Thoracic aorta (tissue), 2 donors: ENCODE measurements at regions not wholly inside any gene's neighbourhood (a gene's known extent, or its start where the extent isn't known, plus 50 kb on each side); places are given as distances from the start of the nearest gene placed in this dataset.

ENCODE experiments used
- ATAC-seq: fragments of 150-250 bp; one replicate; pipeline ENCODE4 v1.8.0; 2017; ENCODE audit warnings: low read depth; ENCODE audit not compliant: insufficient number of reproducible peaks, low FRiP score
- DNase-seq: peaks from one replicate; pipeline ENCODE4 v3.0.0-alpha.2; 2020; ENCODE audit warnings: low spot score
- H3K27ac ChIP-seq, 2 donors: fragments of 200-600 bp; sonication (generic); 1 replicate in 1 of 2; 2 replicates in 1 of 2; pipeline ENCODE4 v1.5.1; 2016; ENCODE audit warnings: mild to moderate bottlenecking in 2 of 2, moderate library complexity in 2 of 2
- H3K27me3 ChIP-seq: fragments of 200-600 bp; sonication (generic); replicated peaks from 2 replicates; pipeline ENCODE4 v1.6.0; 2016; ENCODE audit warnings: mild to moderate bottlenecking; ENCODE audit not compliant: insufficient read depth
- H3K36me3 ChIP-seq: fragments of 200-600 bp; sonication (generic); one replicate; pipeline ENCODE4 v1.5.1; 2016
- H3K4me1 ChIP-seq, 2 donors: fragments of 200-600 bp; sonication (generic); 1 replicate in 1 of 2; 2 replicates in 1 of 2; pipeline versions ENCODE4 v1.5.1 to v1.6.0; 2016; ENCODE audit warnings: low read depth in 2 of 2, mild to moderate bottlenecking in 1 of 2; ENCODE audit not compliant: control insufficient read depth in 1 of 2
- H3K4me3 ChIP-seq: fragments of 200-600 bp; sonication (generic); 2 replicates; pipeline ENCODE4 v1.5.1; 2016; ENCODE audit warnings: mild to moderate bottlenecking
- H3K9me3 ChIP-seq: fragments of 200-600 bp; sonication (generic); 2 replicates; pipeline ENCODE4 v1.5.1; 2016
- TF ChIP-seq, protein P1 (sequence below): fragments of 200-600 bp; sonication (generic); IDR thresholded peaks from one replicate; pipeline ENCODE4 v1.5.1; 2019; ENCODE audit warnings: antibody characterized with exemption

DNA sequence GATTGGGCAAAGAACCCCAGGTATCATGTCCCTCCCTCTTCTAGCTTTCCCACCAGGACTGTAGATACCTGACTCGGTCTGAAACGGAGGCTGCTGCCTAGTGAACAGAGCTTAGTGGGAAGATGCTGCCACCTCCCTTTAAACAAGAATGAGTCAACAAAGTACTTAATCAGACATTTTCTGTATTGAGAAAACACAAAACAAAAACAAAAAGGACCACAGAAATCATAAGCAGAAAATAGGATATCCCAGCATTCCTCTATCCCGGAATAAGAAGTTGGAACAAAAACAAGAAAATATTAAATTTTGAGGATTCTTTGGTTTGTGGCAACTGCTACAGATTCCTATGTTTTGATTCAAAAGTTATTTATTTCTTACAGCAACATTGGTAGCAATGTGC, 51.7 kb upstream of the COL8A1 start:
- TF ChIP-seq, protein P1, sequence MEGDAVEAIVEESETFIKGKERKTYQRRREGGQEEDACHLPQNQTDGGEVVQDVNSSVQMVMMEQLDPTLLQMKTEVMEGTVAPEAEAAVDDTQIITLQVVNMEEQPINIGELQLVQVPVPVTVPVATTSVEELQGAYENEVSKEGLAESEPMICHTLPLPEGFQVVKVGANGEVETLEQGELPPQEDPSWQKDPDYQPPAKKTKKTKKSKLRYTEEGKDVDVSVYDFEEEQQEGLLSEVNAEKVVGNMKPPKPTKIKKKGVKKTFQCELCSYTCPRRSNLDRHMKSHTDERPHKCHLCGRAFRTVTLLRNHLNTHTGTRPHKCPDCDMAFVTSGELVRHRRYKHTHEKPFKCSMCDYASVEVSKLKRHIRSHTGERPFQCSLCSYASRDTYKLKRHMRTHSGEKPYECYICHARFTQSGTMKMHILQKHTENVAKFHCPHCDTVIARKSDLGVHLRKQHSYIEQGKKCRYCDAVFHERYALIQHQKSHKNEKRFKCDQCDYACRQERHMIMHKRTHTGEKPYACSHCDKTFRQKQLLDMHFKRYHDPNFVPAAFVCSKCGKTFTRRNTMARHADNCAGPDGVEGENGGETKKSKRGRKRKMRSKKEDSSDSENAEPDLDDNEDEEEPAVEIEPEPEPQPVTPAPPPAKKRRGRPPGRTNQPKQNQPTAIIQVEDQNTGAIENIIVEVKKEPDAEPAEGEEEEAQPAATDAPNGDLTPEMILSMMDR = no peak
- Histone ChIP-seq H3K9me3 (no peaks in the 10 kb centered on the region), H3K27me3 (no peaks in the 10 kb centered on the region), H3K4me3 (peak overlapping the region; percentile 34), H3K36me3 (no peaks in the 10 kb centered on the region), H3K4me1 (peaks cover 0 to 10% of the 10 kb centered on the region in 2 donors), H3K27ac (no peak overlapping the region)
- ATAC-seq (no peak), DNase-seq (no peak)

DNA sequence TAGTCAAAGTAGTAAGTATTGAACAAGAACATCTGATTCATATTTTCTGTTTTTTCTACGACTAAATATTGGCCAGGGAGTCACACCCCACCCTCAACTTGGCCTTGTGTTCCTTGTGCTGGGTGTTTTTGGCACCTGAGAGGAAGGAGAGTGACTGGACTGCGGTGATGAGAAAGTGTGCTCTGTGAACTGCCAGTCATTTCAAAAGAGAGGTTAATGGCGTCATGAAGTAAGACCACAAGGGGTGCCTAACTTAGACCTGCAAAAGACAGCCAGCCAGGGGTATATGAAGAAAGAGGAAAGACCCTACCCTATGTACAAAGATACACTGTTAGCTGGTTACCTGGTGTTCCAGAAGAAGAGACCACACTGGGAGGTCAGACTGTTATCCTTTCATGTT, 58.4 kb upstream of the COL8A1 start:
- no peak for ATAC-seq
- Histone ChIP-seq H3K9me3 (no peaks in the 10 kb centered on the region), H3K27ac (no peak overlapping the region), H3K4me3 (no peak overlapping the region), H3K4me1 (no peaks in the 10 kb centered on the region), H3K27me3 (no peaks in the 10 kb centered on the region), H3K36me3 (no peaks in the 10 kb centered on the region)
- TF ChIP-seq, protein P1 = no peak
- DNase-seq = no peak

DNA sequence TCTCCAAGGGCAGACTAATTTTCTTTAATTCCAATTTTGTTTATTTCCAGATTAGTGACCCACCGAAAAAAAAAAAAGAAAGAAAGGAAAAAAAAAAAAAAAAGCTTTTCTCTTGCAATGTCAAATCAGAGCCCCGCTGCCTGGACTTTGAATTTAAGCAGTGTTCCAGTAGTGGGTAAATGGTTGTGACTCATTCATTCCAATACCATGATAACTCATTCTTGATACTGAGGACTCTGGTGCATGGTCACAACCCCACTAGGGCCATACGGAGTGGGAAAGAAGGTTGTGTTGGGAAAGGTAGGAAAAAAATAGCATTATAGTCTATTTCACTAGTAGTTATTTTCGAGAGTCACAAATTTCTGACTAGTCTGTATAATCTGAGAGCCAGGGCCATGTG, 59.1 kb upstream of the COL8A1 start:
- TF ChIP-seq, protein P1 = no peak
- no peaks in the 10 kb centered on the region for H3K27me3 ChIP-seq
- no peaks in the 10 kb centered on the region for H3K4me1 ChIP-seq
- DNase-seq (no peak), ATAC-seq (peak; percentile 20)
- no peak overlapping the region for H3K27ac ChIP-seq
- H3K4me3 ChIP-seq = no peak overlapping the region
- no peaks in the 10 kb centered on the region for H3K9me3 ChIP-seq
- H3K36me3 ChIP-seq = no peaks in the 10 kb centered on the region

DNA sequence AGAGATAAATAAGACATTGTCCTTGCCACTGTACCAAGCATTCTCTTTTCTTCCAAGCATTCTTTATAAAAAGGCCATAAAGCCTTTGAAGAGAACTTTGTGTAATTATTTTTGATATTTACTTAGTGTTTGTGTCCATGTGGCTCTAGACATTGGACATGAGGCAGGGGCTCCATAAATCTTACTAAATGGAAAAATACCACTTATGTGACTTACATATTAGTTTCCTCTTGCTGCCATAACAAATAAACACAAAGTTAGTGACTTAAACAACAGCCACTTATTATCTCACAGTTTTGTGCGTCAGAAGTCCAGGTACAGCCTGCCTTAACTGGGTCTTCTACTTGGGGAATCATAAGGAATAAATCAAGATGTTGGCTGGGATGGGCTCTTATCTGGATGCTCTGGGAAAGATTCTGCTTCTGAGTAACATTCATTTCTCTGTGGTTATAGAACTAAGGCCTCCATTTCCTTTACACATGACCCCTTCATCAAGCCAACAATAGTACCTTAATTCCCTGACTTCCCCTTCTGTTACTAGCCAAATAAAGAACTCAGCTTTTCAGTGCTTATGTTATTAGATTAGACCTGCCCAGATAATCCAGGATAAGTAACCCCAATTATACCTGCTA, 59.9 kb upstream of the COL8A1 start:
- Histone ChIP-seq H3K27ac (no peak overlapping the region), H3K4me1 (no peaks in the 10 kb centered on the region), H3K36me3 (no peaks in the 10 kb centered on the region), H3K4me3 (no peak overlapping the region), H3K9me3 (no peaks in the 10 kb centered on the region), H3K27me3 (no peaks in the 10 kb centered on the region)
- TF ChIP-seq, protein P1 = no peak
- DNase-seq (no peak), ATAC-seq (no peak)

DNA sequence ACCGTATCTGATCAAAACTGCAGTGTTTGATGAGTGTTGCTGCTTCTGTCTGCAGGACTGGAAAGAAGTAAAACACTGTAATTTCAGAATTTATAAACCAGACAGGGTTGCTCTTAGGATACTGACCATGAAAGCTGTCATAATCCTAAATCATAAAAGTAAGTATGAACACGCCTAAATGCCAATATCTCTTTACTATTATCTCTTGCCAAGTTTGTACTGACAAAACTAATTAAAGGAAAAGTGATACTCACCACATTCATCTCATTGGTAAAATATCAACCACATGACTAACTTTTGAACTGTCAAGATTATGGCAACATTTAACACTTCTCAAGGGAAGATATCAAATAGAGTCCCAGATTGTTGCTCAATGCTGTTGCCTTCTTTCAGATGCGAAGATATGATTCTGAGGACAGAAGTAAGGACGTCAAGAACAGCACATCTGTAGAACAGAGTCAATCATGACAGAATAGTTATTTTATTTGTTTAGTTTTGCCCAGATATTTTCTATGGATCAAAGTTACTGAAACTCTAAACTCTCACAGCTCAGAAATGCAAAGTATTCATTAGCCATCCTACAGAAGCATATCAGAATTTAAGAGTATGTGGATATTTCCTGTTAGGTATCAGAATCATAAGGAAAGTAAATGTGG, 61.4 kb upstream of the COL8A1 start:
- ATAC-seq (no peak), DNase-seq (no peak)
- no peak overlapping the region for H3K27ac ChIP-seq
- no peak overlapping the region for H3K4me3 ChIP-seq
- TF ChIP-seq, protein P1 = no peak
- H3K36me3 ChIP-seq = no peaks in the 10 kb centered on the region
- no peaks in the 10 kb centered on the region for H3K4me1 ChIP-seq
- H3K9me3 ChIP-seq = no peaks in the 10 kb centered on the region
- no peaks in the 10 kb centered on the region for H3K27me3 ChIP-seq
